Mammary epithelial cell (primary cell): ENCODE measurements at regions not wholly inside any gene's neighbourhood (a gene's known extent, or its start where the extent isn't known, plus 50 kb on each side); places are given as distances from the start of the nearest gene placed in this dataset.

ENCODE experiments used
- CTCF ChIP-seq, 2 donors: IDR thresholded peaks in 1 of 2; conservative IDR thresholded peaks in 1 of 2; 2 replicates each; pipeline ENCODE4 v1.5.1; 2011 to 2012; ENCODE audit warnings: inconsistent platforms in 2 of 2, low read length in 2 of 2, mild to moderate bottlenecking in 2 of 2, control low read depth in 1 of 2, low read depth in 1 of 2; ENCODE audit not compliant: insufficient read depth in 1 of 2; ENCODE audit errors: extremely low read depth in 1 of 2
- EZH2 ChIP-seq: IDR thresholded peaks from 2 replicates; pipeline ENCODE4 v1.6.1; 2012; ENCODE audit warnings: low read length, inconsistent platforms, borderline replicate concordance

- TF ChIP-seq CTCF (conservative IDR thresholded peaks at IDR 0.05 in 1 of 2, IDR thresholded peaks at IDR 0.05 in 1 of 2; ENCODE audit: extremely low read depth in 1 of 2, insufficient read depth in 1 of 2, low read depth in 1 of 2, low read length in 2 of 2) (no peak), EZH2 (no peak)
These were observed 59.7 kb upstream of the GALNT5 start for GRCh38 chr2:157197848-157198247.
